Lung (tissue), 11 donors: ENCODE measurements at regions not wholly inside any gene's neighbourhood (a gene's known extent, or its start where the extent isn't known, plus 50 kb on each side); places are given as distances from the start of the nearest gene placed in this dataset.
"Not testable (repeated sequence)": the region's sequence is repeated elsewhere in the genome, so short reads cannot be mapped to it uniquely, and the experiment has no call there.

Experiments used
- ATAC-seq: fragments of 200-7000 bp; cut with Tn5 transposase; one replicate; pipeline ENCODE4 v1.9.1; 2020; ENCODE audit warnings: moderate number of reproducible peaks; ENCODE audit not compliant: insufficient read depth, low FRiP score
- DNase-seq, 3 donors: peaks; one replicate each; pipeline ENCODE4 v3.0.0-alpha.2; 2013 to 2017
- H3K27ac ChIP-seq, 2 donors: one replicate each; pipeline ENCODE4 v1.5.1; 2013; ENCODE audit warnings: mild to moderate bottlenecking in 2 of 2, moderate library complexity in 2 of 2, control low read depth in 1 of 2, inconsistent platforms in 1 of 2, low read depth in 1 of 2, low read length in 1 of 2
- H3K27me3 ChIP-seq, 3 donors: one replicate each; pipeline ENCODE4 v1.5.1; 2013; ENCODE audit warnings: low read length in 2 of 3; ENCODE audit not compliant: control insufficient read depth in 3 of 3, insufficient read depth in 3 of 3
- H3K36me3 ChIP-seq, 4 donors: one replicate each; pipeline ENCODE4 v1.5.1; 2013; ENCODE audit warnings: low read length in 4 of 4, mild to moderate bottlenecking in 1 of 4, moderate library complexity in 1 of 4; ENCODE audit not compliant: control insufficient read depth in 4 of 4, insufficient read depth in 4 of 4
- H3K4me1 ChIP-seq, 5 donors: one replicate each; pipeline ENCODE4 v1.5.1; 2013; ENCODE audit warnings: low read length in 5 of 5, mild to moderate bottlenecking in 2 of 5, moderate library complexity in 1 of 5; ENCODE audit not compliant: control insufficient read depth in 5 of 5, insufficient read depth in 5 of 5
- H3K4me3 ChIP-seq: one replicate; pipeline ENCODE4 v1.5.1; 2013; ENCODE audit warnings: mild to moderate bottlenecking, control low read depth, moderate library complexity
- H3K9ac ChIP-seq, 2 donors: one replicate each; pipeline ENCODE4 v1.5.1; 2013; ENCODE audit warnings: low read length in 2 of 2, control low read depth in 1 of 2; ENCODE audit not compliant: insufficient read depth in 1 of 2
- H3K9me3 ChIP-seq, 4 donors: one replicate each; pipeline ENCODE4 v1.5.1; 2013; ENCODE audit warnings: low read length in 3 of 4, mild to moderate bottlenecking in 1 of 4, moderate library complexity in 1 of 4; ENCODE audit not compliant: control insufficient read depth in 4 of 4, insufficient read depth in 3 of 4
- WGBS, 2 donors: extraction: QIAGEN DNeasy Blood & Tissue Kit; methylation state at CpG; one replicate each; pipeline ENCODE4 v1.1.7; 2013; 5-methylcytosine and 5-hydroxymethylcytosine counted together
- TF ChIP-seq, protein P1 (sequence below): IDR thresholded peaks from 2 replicates; pipeline ENCODE4 v1.5.1; 2012; ENCODE audit warnings: mild to moderate bottlenecking; ENCODE audit errors: control extremely low read depth, extremely low read depth
- donor health status: control.
- donor health status: control.
- donor health status: Bipolar disorder and iron deficiency.
- donor health status: healthy.
- donor health status: DM: yes; HTN: yes; CAD: no.

DNA sequence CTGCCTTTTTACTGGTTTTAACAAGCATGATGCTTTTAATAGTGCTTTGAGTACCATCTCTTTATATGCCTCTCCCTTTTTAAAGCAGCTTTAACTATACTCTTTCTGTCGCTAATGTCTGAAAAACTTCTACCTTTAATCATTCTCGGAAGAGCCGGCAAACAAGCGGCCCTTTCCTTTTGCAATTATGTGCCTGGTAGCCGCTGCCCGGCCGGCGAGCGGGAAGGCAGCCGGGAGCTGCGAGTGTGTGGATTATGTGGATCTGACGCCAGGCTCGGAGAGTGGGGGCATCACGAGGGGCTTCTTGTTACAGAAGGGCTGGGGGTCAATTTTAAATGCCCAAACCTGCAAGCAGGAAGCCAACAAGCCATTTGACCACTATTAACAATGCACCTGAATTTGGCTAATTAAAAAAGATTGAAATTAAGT is 120.9 kb downstream of the BUB3 start:
- ATAC-seq (no peak), DNase-seq (no peak)
- Histone ChIP-seq H3K4me1 (no peaks in the 10 kb centered on the region), H3K27me3 (peaks cover 0 to 33% (median 30%) of the 10 kb centered on the region in 3 donors), H3K9me3 (peaks cover 0 to 6% (median 2%) of the 10 kb centered on the region in 4 donors), H3K9ac (no peak overlapping the region), H3K36me3 (no peaks in the 10 kb centered on the region), H3K27ac (no peak overlapping the region), H3K4me3 (no peak overlapping the region)
- TF ChIP-seq, protein P1, sequence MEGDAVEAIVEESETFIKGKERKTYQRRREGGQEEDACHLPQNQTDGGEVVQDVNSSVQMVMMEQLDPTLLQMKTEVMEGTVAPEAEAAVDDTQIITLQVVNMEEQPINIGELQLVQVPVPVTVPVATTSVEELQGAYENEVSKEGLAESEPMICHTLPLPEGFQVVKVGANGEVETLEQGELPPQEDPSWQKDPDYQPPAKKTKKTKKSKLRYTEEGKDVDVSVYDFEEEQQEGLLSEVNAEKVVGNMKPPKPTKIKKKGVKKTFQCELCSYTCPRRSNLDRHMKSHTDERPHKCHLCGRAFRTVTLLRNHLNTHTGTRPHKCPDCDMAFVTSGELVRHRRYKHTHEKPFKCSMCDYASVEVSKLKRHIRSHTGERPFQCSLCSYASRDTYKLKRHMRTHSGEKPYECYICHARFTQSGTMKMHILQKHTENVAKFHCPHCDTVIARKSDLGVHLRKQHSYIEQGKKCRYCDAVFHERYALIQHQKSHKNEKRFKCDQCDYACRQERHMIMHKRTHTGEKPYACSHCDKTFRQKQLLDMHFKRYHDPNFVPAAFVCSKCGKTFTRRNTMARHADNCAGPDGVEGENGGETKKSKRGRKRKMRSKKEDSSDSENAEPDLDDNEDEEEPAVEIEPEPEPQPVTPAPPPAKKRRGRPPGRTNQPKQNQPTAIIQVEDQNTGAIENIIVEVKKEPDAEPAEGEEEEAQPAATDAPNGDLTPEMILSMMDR: no peak
- WGBS, 2 donors: 9 to 13% methylated on average over 14 of the region's 14 CpGs

DNA sequence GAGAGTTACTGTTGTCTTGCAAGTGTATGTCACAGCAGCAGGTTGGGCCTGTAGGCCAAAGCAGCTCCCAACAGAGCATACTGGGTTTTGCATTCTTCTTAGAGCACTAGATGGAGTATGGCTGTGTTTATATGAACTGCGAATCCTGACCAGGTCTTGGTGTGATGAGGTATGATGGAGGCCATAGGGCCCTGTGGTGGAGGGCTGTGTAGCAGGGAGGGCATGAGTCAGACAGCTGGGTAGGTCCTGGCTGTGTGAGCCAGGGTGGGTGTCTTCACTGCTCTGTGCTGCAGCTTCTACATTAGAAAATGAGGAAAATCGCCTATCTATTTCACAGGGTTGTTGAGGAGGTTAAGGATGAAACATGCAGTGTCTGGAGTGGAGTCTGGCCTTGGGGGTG is 124.2 kb downstream of the BUB3 start:
- Histone ChIP-seq H3K4me3 (no peak overlapping the region), H3K27ac (no peak overlapping the region), H3K9me3 (peaks cover 0 to 6% (median 2%) of the 10 kb centered on the region in 4 donors), H3K9ac (no peak overlapping the region), H3K4me1 (no peaks in the 10 kb centered on the region), H3K36me3 (no peaks in the 10 kb centered on the region), H3K27me3 (peaks cover 0 to 28% (median 27%) of the 10 kb centered on the region in 3 donors)
- DNase-seq (no peak), ATAC-seq (no peak)
- TF ChIP-seq, protein P1: no peak
- 93 to 94% methylated on average over 2 of the region's 2 CpGs for whole genome bisulfite sequencing, 2 donors

DNA sequence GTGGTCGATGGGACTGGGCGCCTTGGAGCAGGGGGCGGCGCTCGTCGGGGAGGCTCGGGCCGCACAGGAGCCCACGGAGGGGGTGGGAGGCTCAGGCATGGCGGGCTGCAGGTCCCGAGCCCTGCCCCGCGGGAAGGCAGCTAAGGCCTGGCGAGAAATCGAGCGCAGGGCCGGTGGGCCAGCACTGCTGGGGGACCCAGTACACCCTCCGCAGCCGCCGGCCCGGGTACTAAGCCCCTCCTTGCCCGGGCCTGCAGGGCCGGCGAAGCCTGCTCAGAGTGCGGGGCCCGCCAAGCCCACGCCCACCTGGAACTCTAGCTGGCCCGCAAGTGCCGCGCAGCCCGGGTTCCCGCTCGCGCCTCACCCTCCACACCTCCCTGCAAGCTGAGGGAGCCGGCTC is 129.2 kb downstream of the BUB3 start:
- ATAC-seq, DNase-seq, H3K4me1 ChIP-seq: not testable (repeated sequence)

DNA sequence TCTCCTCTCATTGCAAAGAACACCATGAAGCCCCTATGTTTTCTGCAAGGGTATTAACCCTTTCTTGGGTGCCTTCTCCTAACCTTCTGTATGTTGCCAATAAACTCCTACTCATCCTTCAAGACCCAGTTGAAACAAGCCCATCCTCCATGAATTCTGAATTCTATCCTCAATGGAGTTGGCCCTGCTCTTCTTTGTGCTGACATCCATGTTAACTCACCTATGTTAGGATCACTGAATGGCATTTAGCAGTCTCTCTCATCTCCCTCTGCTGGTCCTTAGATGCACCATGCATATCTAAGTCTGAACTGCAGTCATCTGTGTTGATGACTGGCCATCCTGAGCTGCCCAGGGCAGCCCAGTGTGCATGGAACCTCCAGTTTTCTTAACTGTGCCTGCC is 129.8 kb downstream of the BUB3 start:
- TF ChIP-seq, protein P1: no peak
- Histone ChIP-seq H3K4me1 (no peaks in the 10 kb centered on the region), H3K9ac (no peak overlapping the region), H3K36me3 (no peaks in the 10 kb centered on the region), H3K4me3 (no peak overlapping the region), H3K27me3 (peaks cover 0 to 3% (median 0%) of the 10 kb centered on the region in 3 donors), H3K9me3 (peaks cover 0 to under 1% (median 0%) of the 10 kb centered on the region in 4 donors), H3K27ac (no peak overlapping the region)
- ATAC-seq: no peak
- DNase-seq: no peak

More for the DNA sequence above, 129.2 kb downstream of the BUB3 start:
- not testable (repeated sequence) for H3K27ac ChIP-seq, H3K27me3 ChIP-seq, H3K4me3 ChIP-seq, H3K9ac ChIP-seq, H3K36me3 ChIP-seq, H3K9me3 ChIP-seq
- WGBS, 2 donors: 97 to 99% methylated on average over 23 to 35 of the region's 35 CpGs
